GM23338 (cell line): ENCODE measurements at regions not wholly inside any gene's neighbourhood (a gene's known extent, or its start where the extent isn't known, plus 50 kb on each side); places are given as distances from the start of the nearest gene placed in this dataset.

Experiments used
- ATAC-seq: fragments of 200-7000 bp; cut with Tn5 transposase; 3 replicates; pipeline ENCODE4 v1.9.1; 2020
- DNase-seq: peaks from one replicate; pipeline ENCODE4 v3.0.0-alpha.2; 2015; ENCODE audit warnings: low spot score
- H2AFZ ChIP-seq: fragments of 200-600 bp; sonication (generic); 2 replicates; pipeline ENCODE4 v1.8.0; 2016; ENCODE audit warnings: antibody characterized with exemption, mild to moderate bottlenecking, moderate library complexity
- H3F3A ChIP-seq: fragments of 200-600 bp; sonication (generic); replicated peaks from 2 replicates; pipeline ENCODE4 v1.8.0; 2017; ENCODE audit warnings: antibody characterized with exemption, mixed run types, low read depth
- H3K27ac ChIP-seq: fragments of 200-600 bp; sonication (generic); 2 replicates; pipeline ENCODE4 v1.6.1; 2016; ENCODE audit warnings: low read depth
- H3K27me3 ChIP-seq: fragments of 200-600 bp; sonication (generic); 2 replicates; pipeline ENCODE4 v1.8.0; 2016; ENCODE audit warnings: mild to moderate bottlenecking, mixed run types, moderate library complexity; ENCODE audit not compliant: insufficient read depth
- H3K36me3 ChIP-seq: fragments of 200-600 bp; sonication (generic); 2 replicates; pipeline ENCODE4 v1.8.0; 2016; ENCODE audit warnings: mild to moderate bottlenecking; ENCODE audit not compliant: insufficient read depth
- H3K4me1 ChIP-seq: fragments of 200-600 bp; sonication (generic); 2 replicates; pipeline ENCODE4 v1.8.0; 2016; ENCODE audit warnings: mild to moderate bottlenecking, moderate library complexity; ENCODE audit not compliant: insufficient read depth
- H3K4me2 ChIP-seq: fragments of 200-600 bp; sonication (generic); 2 replicates; pipeline ENCODE4 v1.7.1; 2017; ENCODE audit warnings: mixed run types
- H3K4me3 ChIP-seq: fragments of 200-600 bp; sonication (generic); 2 replicates; pipeline ENCODE4 v1.6.1; 2016; ENCODE audit warnings: mixed run types
- H3K79me2 ChIP-seq: fragments of 200-600 bp; sonication (generic); replicated peaks from 2 replicates; pipeline ENCODE4 v1.8.0; 2017; ENCODE audit warnings: mild to moderate bottlenecking; ENCODE audit not compliant: insufficient read depth
- H3K9me2 ChIP-seq: fragments of 200-600 bp; sonication (generic); 2 replicates; pipeline ENCODE4 v1.8.0; 2017; ENCODE audit not compliant: insufficient read depth
- H4K20me1 ChIP-seq: fragments of 200-600 bp; sonication (generic); replicated peaks from 2 replicates; pipeline ENCODE4 v1.8.0; 2017; ENCODE audit warnings: mild to moderate bottlenecking; ENCODE audit not compliant: insufficient read depth
- H3K27ac Mint-ChIP-seq: 2 replicates; pipeline ENCODE4 v1.8.0; 2020; ENCODE audit warnings: inconsistent platforms, mild to moderate bottlenecking, moderate library complexity, mixed read lengths
- H3K27me3 Mint-ChIP-seq: 3 replicates; pipeline ENCODE4 v1.8.0; 2022; ENCODE audit warnings: low read depth, mild to moderate bottlenecking, moderate library complexity, mixed read lengths, inconsistent platforms; ENCODE audit not compliant: insufficient read depth, poor library complexity
- H3K36me3 Mint-ChIP-seq: 3 replicates; pipeline ENCODE4 v1.8.0; 2021; ENCODE audit warnings: low read depth, mild to moderate bottlenecking, inconsistent platforms, moderate library complexity, mixed read lengths
- H3K4me1 Mint-ChIP-seq: 3 replicates; pipeline ENCODE4 v1.8.0; 2020; ENCODE audit warnings: mild to moderate bottlenecking, inconsistent platforms, mixed read lengths
- H3K4me3 Mint-ChIP-seq: 3 replicates; pipeline ENCODE4 v1.8.0; 2021; ENCODE audit warnings: moderate library complexity, mild to moderate bottlenecking, inconsistent platforms, mixed read lengths
- H3K9me3 Mint-ChIP-seq: 3 replicates; pipeline ENCODE4 v1.8.0; 2020; ENCODE audit warnings: moderate library complexity, mild to moderate bottlenecking, inconsistent platforms, mixed read lengths
- CREB1 ChIP-seq: fragments of 250-450 bp; sonication (Bioruptor Pico); IDR thresholded peaks from 2 replicates; pipeline ENCODE4 v1.5.0; 2020; ENCODE audit warnings: low read depth, mild to moderate bottlenecking, moderate library complexity
- ETS1 ChIP-seq: IDR thresholded peaks from 2 replicates; pipeline ENCODE4 v1.6.1; 2016; ENCODE audit warnings: antibody characterized with exemption
- EZH2 ChIP-seq: fragments of 200-600 bp; sonication (generic); IDR thresholded peaks from one replicate; pipeline ENCODE4 v1.8.0; 2017; ENCODE audit warnings: antibody characterized with exemption, mild to moderate bottlenecking, low read depth; ENCODE audit not compliant: unreplicated experiment
- EZH2phosphoT487 ChIP-seq: fragments of 200-600 bp; sonication (generic); IDR thresholded peaks from one replicate; pipeline ENCODE4 v1.8.1; 2018; ENCODE audit warnings: antibody characterized with exemption; ENCODE audit not compliant: unreplicated experiment
- ZNF331 ChIP-seq: fragments of 250-450 bp; sonication (Bioruptor Pico); IDR thresholded peaks from 2 replicates; pipeline ENCODE4 v1.5.0; 2020; ENCODE audit warnings: low read depth, mild to moderate bottlenecking, moderate library complexity
- ZNF462 ChIP-seq: fragments of 250-450 bp; sonication (Bioruptor Pico); IDR thresholded peaks from 2 replicates; pipeline ENCODE4 v1.5.0; 2020; ENCODE audit warnings: mild to moderate bottlenecking, moderate library complexity

- TF ChIP-seq ZNF462: no peak
- no peak for TF ChIP-seq ETS1
- no peak for TF ChIP-seq ZNF331 (CRISPR knock-in tag)
- TF ChIP-seq EZH2phosphoT487: no peak
These were observed 139.4 kb downstream of the PJA1 start (continued) for GRCh38 chrX:69025802-69026301.

- Mint-ChIP-seq H3K27me3 (peaks cover 2% of the 10 kb centered on the region), H3K4me3 (no peak overlapping the region), H3K9me3 (no peaks in the 10 kb centered on the region), H3K27ac (no peak overlapping the region), H3K4me1 (peaks cover 13% of the 10 kb centered on the region; the same call in 2 of the 3 replicates), H3K36me3 (no peaks in the 10 kb centered on the region)
- ATAC-seq: peak; percentile 67
- Histone ChIP-seq H3K36me3 (no peaks in the 10 kb centered on the region), H3K9me2 (no peaks in the 10 kb centered on the region), H3K4me3 (no peak overlapping the region), H4K20me1 (no peaks in the 10 kb centered on the region), H3F3A (no peaks in the 10 kb centered on the region), H3K27ac (no peak overlapping the region), H3K27me3 (no peaks in the 10 kb centered on the region), H3K4me1 (peaks cover 11% of the 10 kb centered on the region; the same call in 1 of the 2 replicates), H2AFZ (no peak overlapping the region), H3K4me2 (no peak overlapping the region), H3K79me2 (no peaks in the 10 kb centered on the region)
- DNase-seq: peak; percentile 5
- TF ChIP-seq EZH2phosphoT487: no peak
- no peak for TF ChIP-seq CREB1 (CRISPR knock-in tag)
- no peak for TF ChIP-seq ZNF331 (CRISPR knock-in tag)
- TF ChIP-seq EZH2: no peak
- no peak for TF ChIP-seq ETS1
- TF ChIP-seq ZNF462: no peak
These were observed 140.3 kb downstream of the PJA1 start for GRCh38 chrX:69024931-69025330.
